ENCODE measurements at regions not wholly inside any gene's neighbourhood (a gene's known extent, or its start where the extent isn't known, plus 50 kb on each side); places are given as distances from the start of the nearest gene placed in this dataset.
"Not testable (repeated sequence)": the region's sequence is repeated elsewhere in the genome, so short reads cannot be mapped to it uniquely, and the experiment has no call there.

- not testable (repeated sequence) for FAIRE-seq
Measured at GRCh38 chr6:148022279-148022678, 320.4 kb upstream of the SASH1 start.

GRCh38 chr6:148027201-148027600, 315.4 kb upstream of the SASH1 start:
- FAIRE-seq (no peak), DNase-seq (ENCODE audit: low spot score) (no peak)

More at GRCh38 chr6:148022279-148022678, 320.4 kb upstream of the SASH1 start:
- not testable (repeated sequence) for DNase-seq (ENCODE audit: low spot score)

- FAIRE-seq (no peak), DNase-seq (ENCODE audit: low spot score) (no peak)
Measured at GRCh38 chr6:148035806-148036390, 306.7 kb upstream of the SASH1 start.

GRCh38 chr6:148037496-148037895, 305.1 kb upstream of the SASH1 start:
- FAIRE-seq (no peak), DNase-seq (ENCODE audit: low spot score) (no peak)

- FAIRE-seq = no peak
- DNase-seq (ENCODE audit: low spot score) = no peak
Measured at GRCh38 chr6:148041546-148041945, 301.1 kb upstream of the SASH1 start.

- FAIRE-seq (no peak), DNase-seq (ENCODE audit: low spot score) (no peak)
Measured at GRCh38 chr6:148042536-148042935, 300.1 kb upstream of the SASH1 start.

- FAIRE-seq = no peak
- no peak for DNase-seq (ENCODE audit: low spot score)
Measured at GRCh38 chr6:148044261-148044751, 298.3 kb upstream of the SASH1 start.

- FAIRE-seq (no peak), DNase-seq (ENCODE audit: low spot score) (no peak)
Measured at GRCh38 chr6:148044921-148045320, 297.7 kb upstream of the SASH1 start.

GRCh38 chr6:148053209-148053608, 289.4 kb upstream of the SASH1 start:
- DNase-seq (ENCODE audit: low spot score) (no peak), FAIRE-seq (no peak)

GRCh38 chr6:148053796-148054195, 288.8 kb upstream of the SASH1 start:
- FAIRE-seq = no peak
- DNase-seq (ENCODE audit: low spot score) = no peak

- FAIRE-seq (no peak), DNase-seq (ENCODE audit: low spot score) (no peak)
Measured at GRCh38 chr6:148054219-148054618, 288.4 kb upstream of the SASH1 start.

GRCh38 chr6:148055419-148055818, 287.2 kb upstream of the SASH1 start:
- FAIRE-seq = no peak
- DNase-seq (ENCODE audit: low spot score) = no peak

- DNase-seq (ENCODE audit: low spot score) (no peak), FAIRE-seq (no peak)
Measured at GRCh38 chr6:148059869-148060268, 282.8 kb upstream of the SASH1 start.

GRCh38 chr6:148064406-148065134, 278.1 kb upstream of the SASH1 start:
- no peak for FAIRE-seq
- DNase-seq (ENCODE audit: low spot score) = peak; percentile 5

- no peak for FAIRE-seq
- DNase-seq (ENCODE audit: low spot score) = no peak
Measured at GRCh38 chr6:148068437-148069061, 274.1 kb upstream of the SASH1 start.

- no peak for FAIRE-seq
- no peak for DNase-seq (ENCODE audit: low spot score)
Measured at GRCh38 chr6:148069256-148069655, 273.4 kb upstream of the SASH1 start.

GRCh38 chr6:148074291-148074690, 268.3 kb upstream of the SASH1 start:
- DNase-seq (ENCODE audit: low spot score) = no peak
- FAIRE-seq = no peak

GRCh38 chr6:148074738-148075137, 267.9 kb upstream of the SASH1 start:
- DNase-seq (ENCODE audit: low spot score) (no peak), FAIRE-seq (no peak)

GRCh38 chr6:148075352-148075751, 267.3 kb upstream of the SASH1 start:
- DNase-seq (ENCODE audit: low spot score) (no peak), FAIRE-seq (no peak)

GRCh38 chr6:148076051-148076450, 266.6 kb upstream of the SASH1 start:
- no peak for DNase-seq (ENCODE audit: low spot score)
- no peak for FAIRE-seq

- FAIRE-seq (no peak), DNase-seq (ENCODE audit: low spot score) (no peak)
Measured at GRCh38 chr6:148080315-148080714, 262.3 kb upstream of the SASH1 start.

- FAIRE-seq (no peak), DNase-seq (ENCODE audit: low spot score) (no peak)
Measured at GRCh38 chr6:148081076-148081475, 261.6 kb upstream of the SASH1 start.

- no peak for FAIRE-seq
- DNase-seq (ENCODE audit: low spot score) = no peak
Measured at GRCh38 chr6:148082044-148082443, 260.6 kb upstream of the SASH1 start.
